ENCODE measurements at regions not wholly inside any gene's neighbourhood (a gene's known extent, or its start where the extent isn't known, plus 50 kb on each side); places are given as distances from the start of the nearest gene placed in this dataset.

DNA sequence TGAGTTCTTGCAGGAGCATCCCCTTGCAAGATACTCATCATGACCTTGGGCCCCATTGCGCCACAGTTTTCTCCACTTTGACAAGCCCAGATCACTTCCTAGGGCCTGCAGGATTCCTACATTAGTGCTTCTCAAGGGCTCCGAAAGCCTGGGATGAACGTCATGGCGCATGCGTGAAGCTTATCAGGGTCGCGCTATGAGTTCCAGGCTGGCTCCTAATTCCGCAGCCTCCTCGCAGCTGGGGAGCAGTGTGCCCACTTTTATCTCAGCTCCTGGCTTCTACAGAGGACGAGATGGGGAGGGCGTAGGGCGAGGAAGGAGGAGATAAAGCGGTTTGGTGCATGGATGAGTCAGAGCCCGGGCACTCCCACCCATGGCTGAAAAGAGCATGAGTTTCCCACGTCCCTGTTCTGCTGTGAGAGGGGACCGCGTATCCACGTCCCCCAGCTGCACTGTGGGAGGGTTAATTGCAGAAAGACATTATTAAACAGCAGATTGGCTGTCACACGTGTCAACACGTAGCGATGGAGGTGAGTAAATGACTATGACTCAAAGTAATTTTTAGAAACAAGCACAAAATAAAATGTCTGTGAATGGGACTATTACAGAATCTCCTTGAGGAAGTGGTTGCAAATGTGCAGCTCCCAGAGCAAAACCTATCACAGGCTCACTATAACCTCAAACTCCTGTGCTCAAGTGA is 72.9 kb upstream of the DSP start:
- TF ChIP-seq, protein P1, sequence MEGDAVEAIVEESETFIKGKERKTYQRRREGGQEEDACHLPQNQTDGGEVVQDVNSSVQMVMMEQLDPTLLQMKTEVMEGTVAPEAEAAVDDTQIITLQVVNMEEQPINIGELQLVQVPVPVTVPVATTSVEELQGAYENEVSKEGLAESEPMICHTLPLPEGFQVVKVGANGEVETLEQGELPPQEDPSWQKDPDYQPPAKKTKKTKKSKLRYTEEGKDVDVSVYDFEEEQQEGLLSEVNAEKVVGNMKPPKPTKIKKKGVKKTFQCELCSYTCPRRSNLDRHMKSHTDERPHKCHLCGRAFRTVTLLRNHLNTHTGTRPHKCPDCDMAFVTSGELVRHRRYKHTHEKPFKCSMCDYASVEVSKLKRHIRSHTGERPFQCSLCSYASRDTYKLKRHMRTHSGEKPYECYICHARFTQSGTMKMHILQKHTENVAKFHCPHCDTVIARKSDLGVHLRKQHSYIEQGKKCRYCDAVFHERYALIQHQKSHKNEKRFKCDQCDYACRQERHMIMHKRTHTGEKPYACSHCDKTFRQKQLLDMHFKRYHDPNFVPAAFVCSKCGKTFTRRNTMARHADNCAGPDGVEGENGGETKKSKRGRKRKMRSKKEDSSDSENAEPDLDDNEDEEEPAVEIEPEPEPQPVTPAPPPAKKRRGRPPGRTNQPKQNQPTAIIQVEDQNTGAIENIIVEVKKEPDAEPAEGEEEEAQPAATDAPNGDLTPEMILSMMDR (IDR thresholded peaks at IDR 0.05) = no peak
- TF ChIP-seq POLR2A (IDR thresholded peaks at IDR 0.05) = no peak
